Stimulated activated CD8-positive, alpha-beta memory T cell treated with anti-CD3 and anti-CD28 coated beads, Interleukin-2, amount 100 ng/mL, for 1 hour (primary cell): ENCODE measurements at regions not wholly inside any gene's neighbourhood (a gene's known extent, or its start where the extent isn't known, plus 50 kb on each side); places are given as distances from the start of the nearest gene placed in this dataset.
"Not testable (repeated sequence)": the region's sequence is repeated elsewhere in the genome, so short reads cannot be mapped to it uniquely, and the experiment has no call there.

Experiments
- DNase-seq, 2 donors: peaks; one replicate each; pipeline ENCODE4 v3.0.0-alpha.2; 2020; ENCODE audit warnings: low read depth in 2 of 2

- DNase-seq, result no peak
These were observed 66.1 kb downstream of the GADD45G start for GRCh38 chr9:89670801-89671434.

- DNase-seq, result no peak
These were observed 69.8 kb downstream of the GADD45G start for GRCh38 chr9:89674667-89675057.

- no peak for DNase-seq
These were observed 70.4 kb downstream of the GADD45G start for GRCh38 chr9:89675058-89675742.

GRCh38 chr9:89676281-89676680 is 71.5 kb downstream of the GADD45G start:
- DNase-seq, result no peak

- DNase-seq, result no peak
These were observed 73.0 kb downstream of the GADD45G start for GRCh38 chr9:89677702-89678395.

GRCh38 chr9:89678396-89679015 is 73.7 kb downstream of the GADD45G start:
- no peak for DNase-seq

- DNase-seq, result no peak
These were observed 74.2 kb downstream of the GADD45G start for GRCh38 chr9:89679016-89679415.

GRCh38 chr9:89679581-89679980 is 74.8 kb downstream of the GADD45G start:
- no peak for DNase-seq

- DNase-seq, result no peak
These were observed 76.0 kb downstream of the GADD45G start for GRCh38 chr9:89680547-89681467.

GRCh38 chr9:89681468-89681859 is 76.7 kb downstream of the GADD45G start:
- not testable (repeated sequence) for DNase-seq

GRCh38 chr9:89683626-89684025 is 78.8 kb downstream of the GADD45G start:
- DNase-seq, result no peak

GRCh38 chr9:89684218-89684617 is 79.4 kb downstream of the GADD45G start:
- no peak for DNase-seq

GRCh38 chr9:89684912-89685636 is 80.3 kb downstream of the GADD45G start:
- DNase-seq, result no peak

GRCh38 chr9:89685698-89686097 is 80.9 kb downstream of the GADD45G start:
- DNase-seq, result no peak

GRCh38 chr9:89686126-89686525 is 81.3 kb downstream of the GADD45G start:
- DNase-seq, result no peak

GRCh38 chr9:89686621-89687020 is 81.8 kb downstream of the GADD45G start:
- DNase-seq, result no peak

- DNase-seq, result no peak
These were observed 82.4 kb downstream of the GADD45G start for GRCh38 chr9:89687188-89687587.

GRCh38 chr9:89687848-89688247 is 83.0 kb downstream of the GADD45G start:
- DNase-seq, result no peak

- DNase-seq, result not testable (repeated sequence)
These were observed 84.5 kb downstream of the GADD45G start for GRCh38 chr9:89689321-89689720.

- DNase-seq, result no peak
These were observed 85.6 kb downstream of the GADD45G start for GRCh38 chr9:89690334-89690912.
